Endothelial cell of hepatic sinusoid (primary cell): ENCODE measurements at regions not wholly inside any gene's neighbourhood (a gene's known extent, or its start where the extent isn't known, plus 50 kb on each side); places are given as distances from the start of the nearest gene placed in this dataset.
"Not testable (repeated sequence)": the region's sequence is repeated elsewhere in the genome, so short reads cannot be mapped to it uniquely, and the experiment has no call there.

ENCODE experiments used
- in situ Hi-C: cut with HindIII; loops from 2 replicates; pipeline ENCODE4 v1.10.0; 2017; ENCODE audit warnings: low sequenced_read_pairs

- in situ Hi-C loops = no loop called here
These were observed 1603.5 kb upstream of the C9orf72 start for GRCh38 chr9:29176786-29177185.

GRCh38 chr9:29183971-29184370 is 1610.7 kb upstream of the C9orf72 start:
- in situ Hi-C loops = no loop called here

GRCh38 chr9:29188771-29189170 is 1615.5 kb upstream of the C9orf72 start:
- in situ Hi-C loops = not testable (repeated sequence)

GRCh38 chr9:29189221-29189620 is 1615.9 kb upstream of the C9orf72 start:
- in situ Hi-C loops = not testable (repeated sequence)

GRCh38 chr9:29198861-29199260 is 1625.6 kb upstream of the C9orf72 start:
- in situ Hi-C loops = no loop called here

- in situ Hi-C loops = no loop called here
These were observed 1626.7 kb upstream of the C9orf72 start for GRCh38 chr9:29199975-29200374.

GRCh38 chr9:29200650-29201049 is 1627.4 kb upstream of the C9orf72 start:
- in situ Hi-C loops = no loop called here

- in situ Hi-C loops = no loop called here
These were observed 1630.1 kb upstream of the C9orf72 start for GRCh38 chr9:29203244-29203930.

GRCh38 chr9:29208670-29209069 is 1635.4 kb upstream of the C9orf72 start:
- in situ Hi-C loops = no loop called here

- in situ Hi-C loops = no loop called here
These were observed 1636.5 kb upstream of the C9orf72 start for GRCh38 chr9:29209748-29210291.

- in situ Hi-C loops = no loop called here
These were observed 1637.8 kb upstream of the C9orf72 start for GRCh38 chr9:29211003-29211579.

GRCh38 chr9:29211580-29212396 is 1638.5 kb upstream of the C9orf72 start:
- in situ Hi-C loops = no loop called here

- in situ Hi-C loops = no loop called here
These were observed 1639.4 kb upstream of the C9orf72 start for GRCh38 chr9:29212397-29213387.

GRCh38 chr9:29213417-29214153 is 1640.3 kb upstream of the C9orf72 start, which contains the start of gene LINGO2:
Gene LINGO2 (minus strand): TSS chr9:29213601.
- in situ Hi-C loops = no loop called here

GRCh38 chr9:29214154-29214689 is 1640.9 kb upstream of the C9orf72 start:
- in situ Hi-C loops = no loop called here

- in situ Hi-C loops = no loop called here
These were observed 1641.5 kb upstream of the C9orf72 start for GRCh38 chr9:29214690-29215253.

GRCh38 chr9:29217966-29218365 is 1644.7 kb upstream of the C9orf72 start:
- in situ Hi-C loops = no loop called here

GRCh38 chr9:29220596-29221251 is 1647.4 kb upstream of the C9orf72 start:
- in situ Hi-C loops = no loop called here

GRCh38 chr9:29228558-29228957 is 1655.3 kb upstream of the C9orf72 start:
- in situ Hi-C loops = no loop called here
